Cardiac muscle cell (in vitro differentiated cells and primary cell): ENCODE measurements at regions not wholly inside any gene's neighbourhood (a gene's known extent, or its start where the extent isn't known, plus 50 kb on each side); places are given as distances from the start of the nearest gene placed in this dataset.

ENCODE experiments used
- DNase-seq, 2 donors: peaks; one replicate each; pipeline versions ENCODE4 v3.0.0 to v3.0.0-alpha.2; 2010 to 2017; ENCODE audit warnings: low read depth in 1 of 2, low spot score in 1 of 2
- H3K27ac ChIP-seq: fragments of 200-600 bp; sonication (generic); 2 replicates; pipeline ENCODE4 v1.5.1; 2016
- H3K27me3 ChIP-seq: fragments of 200-600 bp; sonication (generic); 2 replicates; pipeline ENCODE4 v1.6.0; 2016; ENCODE audit warnings: control low read depth
- H3K36me3 ChIP-seq: fragments of 200-600 bp; sonication (generic); 2 replicates; pipeline ENCODE4 v1.5.1; 2016; ENCODE audit warnings: control low read depth
- H3K4me1 ChIP-seq: fragments of 200-600 bp; sonication (generic); 2 replicates; pipeline ENCODE4 v1.8.1; 2017; ENCODE audit warnings: low read depth, mild to moderate bottlenecking, mixed run types
- H3K4me3 ChIP-seq: fragments of 200-600 bp; sonication (generic); 2 replicates; pipeline ENCODE4 v1.5.1; 2016; ENCODE audit warnings: mild to moderate bottlenecking
- H3K9me3 ChIP-seq: fragments of 200-600 bp; sonication (generic); 2 replicates; pipeline ENCODE4 v1.5.1; 2017; ENCODE audit warnings: low read depth, mild to moderate bottlenecking, control low read depth
- TF ChIP-seq, protein P1 (sequence below): IDR thresholded peaks from 2 replicates; pipeline ENCODE4 v1.5.1; 2012; ENCODE audit warnings: low read depth, mild to moderate bottlenecking, low read length

DNA sequence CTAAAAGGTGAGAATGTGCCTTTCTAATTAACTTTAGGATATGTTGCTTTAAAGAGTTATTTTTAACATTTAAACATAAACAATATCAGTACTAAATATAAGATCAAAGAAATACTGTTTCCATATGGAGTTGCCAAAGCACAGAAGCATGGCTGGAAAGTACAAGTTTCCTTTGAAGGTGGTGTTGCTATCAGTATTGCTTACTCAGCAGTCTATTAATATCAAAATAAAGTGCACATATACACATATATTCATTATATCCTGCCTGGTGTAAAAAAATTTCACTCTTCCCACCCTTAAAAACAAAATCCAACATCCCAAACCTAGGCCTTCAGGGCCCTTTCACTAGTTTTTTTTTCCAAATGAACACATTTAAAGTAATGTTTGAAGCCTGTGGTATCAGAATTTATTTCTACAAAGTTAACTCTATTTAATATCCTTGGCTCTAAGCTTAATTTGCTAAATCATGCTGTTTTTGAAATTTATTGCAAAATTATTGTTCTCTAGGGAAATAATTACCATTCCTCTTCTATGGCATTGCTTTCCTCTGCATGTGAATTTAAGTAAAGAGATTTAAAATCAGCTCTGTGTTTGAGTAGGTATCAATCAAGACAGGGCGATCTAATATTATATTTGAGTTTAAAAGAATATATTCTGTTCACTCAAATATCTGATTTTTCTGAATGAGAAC lies 192.7 kb upstream of the MEIS1 start:
- Histone ChIP-seq H3K4me1 (no peaks in the 10 kb centered on the region), H3K36me3 (no peaks in the 10 kb centered on the region), H3K4me3 (no peak overlapping the region), H3K27me3 (no peaks in the 10 kb centered on the region), H3K9me3 (no peaks in the 10 kb centered on the region), H3K27ac (no peak overlapping the region)
- DNase-seq = no peak
- TF ChIP-seq, protein P1, sequence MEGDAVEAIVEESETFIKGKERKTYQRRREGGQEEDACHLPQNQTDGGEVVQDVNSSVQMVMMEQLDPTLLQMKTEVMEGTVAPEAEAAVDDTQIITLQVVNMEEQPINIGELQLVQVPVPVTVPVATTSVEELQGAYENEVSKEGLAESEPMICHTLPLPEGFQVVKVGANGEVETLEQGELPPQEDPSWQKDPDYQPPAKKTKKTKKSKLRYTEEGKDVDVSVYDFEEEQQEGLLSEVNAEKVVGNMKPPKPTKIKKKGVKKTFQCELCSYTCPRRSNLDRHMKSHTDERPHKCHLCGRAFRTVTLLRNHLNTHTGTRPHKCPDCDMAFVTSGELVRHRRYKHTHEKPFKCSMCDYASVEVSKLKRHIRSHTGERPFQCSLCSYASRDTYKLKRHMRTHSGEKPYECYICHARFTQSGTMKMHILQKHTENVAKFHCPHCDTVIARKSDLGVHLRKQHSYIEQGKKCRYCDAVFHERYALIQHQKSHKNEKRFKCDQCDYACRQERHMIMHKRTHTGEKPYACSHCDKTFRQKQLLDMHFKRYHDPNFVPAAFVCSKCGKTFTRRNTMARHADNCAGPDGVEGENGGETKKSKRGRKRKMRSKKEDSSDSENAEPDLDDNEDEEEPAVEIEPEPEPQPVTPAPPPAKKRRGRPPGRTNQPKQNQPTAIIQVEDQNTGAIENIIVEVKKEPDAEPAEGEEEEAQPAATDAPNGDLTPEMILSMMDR = no peak

DNA sequence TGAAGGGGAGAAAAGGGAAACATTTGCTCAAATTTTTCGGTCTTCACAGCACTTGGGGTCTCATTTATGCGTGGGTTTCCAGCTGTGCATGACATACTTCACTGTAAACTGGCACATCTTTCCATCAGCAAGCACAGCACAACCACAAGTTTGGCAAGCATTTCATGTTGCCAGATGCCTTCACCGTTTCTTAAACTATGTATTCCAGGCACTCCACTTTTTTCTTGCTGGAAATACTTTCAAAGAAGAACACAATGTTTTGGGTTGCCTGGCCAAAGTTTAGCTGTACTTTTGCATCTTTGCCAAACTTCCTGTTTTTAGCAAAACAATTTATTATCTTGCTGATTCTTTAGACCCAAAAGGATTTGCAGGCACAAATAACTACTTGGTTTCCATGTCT lies 194.6 kb upstream of the MEIS1 start:
- TF ChIP-seq, protein P1 = no peak
- Histone ChIP-seq H3K9me3 (no peaks in the 10 kb centered on the region), H3K36me3 (no peaks in the 10 kb centered on the region), H3K4me3 (no peak overlapping the region), H3K27me3 (no peaks in the 10 kb centered on the region), H3K4me1 (no peaks in the 10 kb centered on the region), H3K27ac (no peak overlapping the region)
- DNase-seq = peak in 1 of 2 donors; percentile 0

DNA sequence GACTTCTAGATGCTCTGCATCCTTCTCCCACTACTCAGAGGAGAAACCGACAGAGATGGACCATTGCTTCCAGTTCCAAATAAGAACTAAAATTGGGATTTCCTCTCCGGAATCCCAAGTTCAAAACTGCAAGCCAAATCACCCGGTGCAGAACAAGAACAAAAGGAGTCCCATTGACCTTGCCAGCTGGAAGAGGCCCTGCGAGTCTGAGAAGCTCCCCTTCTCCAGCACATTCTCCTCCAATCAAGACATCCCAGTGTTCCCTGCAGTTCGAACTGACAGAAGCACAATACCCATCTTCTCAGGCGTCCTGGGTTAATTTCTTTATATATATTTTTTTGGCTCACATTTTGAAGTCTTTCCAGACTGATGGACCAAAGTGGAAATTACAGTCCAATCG lies 195.3 kb upstream of the MEIS1 start:
- Histone ChIP-seq H3K27me3 (no peaks in the 10 kb centered on the region), H3K4me3 (no peak overlapping the region), H3K27ac (no peak overlapping the region), H3K4me1 (no peaks in the 10 kb centered on the region), H3K9me3 (no peaks in the 10 kb centered on the region), H3K36me3 (no peaks in the 10 kb centered on the region)
- no peak for DNase-seq
- TF ChIP-seq, protein P1 = no peak

DNA sequence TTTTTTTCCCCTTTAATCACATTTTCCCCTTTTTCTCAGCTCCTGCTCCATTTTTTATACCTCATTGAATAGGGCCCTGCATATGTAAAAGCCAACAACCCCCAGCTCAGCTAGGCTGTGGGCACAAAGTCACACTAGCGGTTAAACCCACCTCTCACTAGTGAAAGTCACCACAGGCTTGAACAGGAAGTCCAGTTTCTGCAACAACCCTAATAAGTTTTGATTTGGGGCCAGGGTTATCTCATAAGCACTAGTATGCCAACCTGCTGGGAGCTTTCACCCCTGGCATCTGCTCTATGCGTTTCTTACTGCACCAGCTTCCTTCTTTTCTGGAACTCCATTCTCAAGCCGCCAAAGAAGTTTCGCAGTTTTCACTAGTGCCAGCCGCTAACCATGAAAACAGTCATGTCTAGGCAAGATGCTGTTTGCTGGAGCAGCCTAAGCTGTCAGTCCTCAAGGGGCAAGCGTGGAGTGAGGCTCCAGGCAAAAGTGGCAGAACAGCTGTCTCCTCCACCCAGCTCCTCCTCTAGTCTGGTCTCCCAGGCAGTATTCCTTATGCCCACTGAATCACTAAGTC lies 197.0 kb upstream of the MEIS1 start:
- TF ChIP-seq, protein P1 = no peak
- H3K36me3 ChIP-seq = no peaks in the 10 kb centered on the region
- H3K27me3 ChIP-seq = no peaks in the 10 kb centered on the region
- no peak overlapping the region for H3K27ac ChIP-seq
- no peak overlapping the region for H3K4me3 ChIP-seq
- DNase-seq = no peak
- H3K4me1 ChIP-seq = no peaks in the 10 kb centered on the region
- H3K9me3 ChIP-seq = no peaks in the 10 kb centered on the region

DNA sequence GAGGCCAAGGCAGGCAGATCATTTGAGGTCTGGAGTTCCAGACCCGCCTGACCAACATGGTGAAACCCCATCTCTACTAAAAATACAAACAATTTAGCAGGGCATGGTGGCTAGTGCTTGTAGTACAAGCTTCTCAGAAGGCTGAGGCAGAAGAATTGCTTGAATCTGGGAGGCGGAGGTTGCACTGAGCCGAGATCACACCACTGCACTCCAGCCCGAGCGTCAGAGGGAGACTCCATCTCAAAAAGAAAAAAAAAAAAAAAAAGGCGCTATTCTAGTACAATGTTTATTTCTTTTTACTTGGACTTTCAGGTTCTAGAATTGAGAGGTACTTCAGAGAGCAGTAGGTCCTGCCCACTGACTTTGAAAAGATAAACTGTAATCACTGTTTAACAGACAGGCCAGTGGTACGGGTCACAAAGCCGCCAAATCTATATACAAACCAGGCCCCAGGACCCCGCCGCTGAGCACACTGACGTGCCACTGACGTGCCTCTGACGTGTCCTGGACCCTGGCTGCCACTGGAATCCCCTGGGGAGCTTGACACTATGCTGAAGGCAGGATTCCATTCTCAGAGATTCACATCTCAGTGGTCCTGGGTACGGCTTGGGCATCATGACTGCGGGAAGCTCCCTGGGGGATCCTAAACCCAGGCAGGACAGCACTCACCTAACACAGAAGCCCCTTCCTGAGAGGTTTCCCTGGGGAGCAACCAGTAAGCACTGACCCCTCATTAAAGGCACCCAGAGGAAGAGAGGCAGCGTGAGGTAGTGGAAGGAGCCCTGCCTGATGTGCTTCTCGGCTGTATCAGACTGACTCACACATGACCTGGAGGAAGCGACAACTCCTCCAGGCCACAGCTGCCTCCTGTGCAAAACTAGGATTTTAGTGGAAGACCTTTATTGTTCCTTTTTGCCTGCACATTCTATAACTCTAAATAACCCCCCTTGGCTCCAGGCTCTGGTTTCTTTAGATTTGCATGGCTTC lies 197.8 kb upstream of the MEIS1 start:
- Histone ChIP-seq H3K27ac (peak overlapping the region; percentile 51), H3K4me1 (no peaks in the 10 kb centered on the region), H3K36me3 (no peaks in the 10 kb centered on the region), H3K9me3 (no peaks in the 10 kb centered on the region), H3K4me3 (no peak overlapping the region), H3K27me3 (no peaks in the 10 kb centered on the region)
- DNase-seq = peak in 1 of 2 donors; percentile 54
- TF ChIP-seq, protein P1 = no peak
